ENCODE measurements at regions not wholly inside any gene's neighbourhood (a gene's known extent, or its start where the extent isn't known, plus 50 kb on each side); places are given as distances from the start of the nearest gene placed in this dataset.
"Not testable (repeated sequence)": the region's sequence is repeated elsewhere in the genome, so short reads cannot be mapped to it uniquely, and the experiment has no call there.

GRCh38 chr4:116244771-116245170 is 840.6 kb downstream of the TRAM1L1 start:
- intact Hi-C loops (cut with DNase I; ENCODE audit: low total_unique reads): no loop called here
- whole genome bisulfite sequencing, 5 donors: 45 to 78% (median 63%) methylated on average over 1 of the region's 1 CpG

GRCh38 chr4:116243431-116243830 is 841.9 kb downstream of the TRAM1L1 start:
- H3K9me3 ChIP-seq: no peaks in the 10 kb centered on the region
- TF ChIP-seq POLR2A (IDR thresholded peaks at IDR 0.05) (no peak), POLR2AphosphoS5 (IDR thresholded peaks at IDR 0.05) (no peak)
- no peak for DNase-seq
- H3K36me3 ChIP-seq: no peaks in the 10 kb centered on the region
- intact Hi-C loops (cut with DNase I; ENCODE audit: low total_unique reads): no loop called here
- no peaks in the 10 kb centered on the region for H3K27me3 ChIP-seq (replicated peaks in 1 of 7)
- H3K4me1 ChIP-seq: no peaks in the 10 kb centered on the region
- no peak overlapping the region for H3K27ac ChIP-seq
- 31 to 64% (median 48%) methylated on average over 2 of the region's 2 CpGs for WGBS, 5 donors
- H3K4me3 ChIP-seq: no peak overlapping the region

More at GRCh38 chr4:116244771-116245170, 840.6 kb downstream of the TRAM1L1 start:
- DNase-seq: no peak
- Histone ChIP-seq H3K27me3 (replicated peaks in 1 of 7) (no peaks in the 10 kb centered on the region), H3K36me3 (no peaks in the 10 kb centered on the region), H3K9me3 (no peaks in the 10 kb centered on the region), H3K27ac (no peak overlapping the region), H3K4me3 (no peak overlapping the region), H3K4me1 (no peaks in the 10 kb centered on the region)
- TF ChIP-seq POLR2A (IDR thresholded peaks at IDR 0.05) (no peak), POLR2AphosphoS5 (IDR thresholded peaks at IDR 0.05) (no peak)

GRCh38 chr4:116233971-116234370 is 851.4 kb downstream of the TRAM1L1 start:
- H3K4me1 ChIP-seq: no peaks in the 10 kb centered on the region
- intact Hi-C loops (cut with DNase I; ENCODE audit: low total_unique reads): no loop called here
- no peak overlapping the region for H3K27ac ChIP-seq
- no peaks in the 10 kb centered on the region for H3K9me3 ChIP-seq
- H3K4me3 ChIP-seq: no peak overlapping the region
- no peak for DNase-seq
- H3K36me3 ChIP-seq: no peaks in the 10 kb centered on the region
- no peaks in the 10 kb centered on the region for H3K27me3 ChIP-seq (replicated peaks in 1 of 7)
- no peak for TF ChIP-seq POLR2AphosphoS5 (IDR thresholded peaks at IDR 0.05)
- no peak for TF ChIP-seq POLR2A (IDR thresholded peaks at IDR 0.05)
- TF ChIP-seq CTCF (IDR thresholded peaks at IDR 0.05 in 8 of 11, conservative IDR thresholded peaks at IDR 0.05 in 3 of 11): no peak

GRCh38 chr4:116231999-116232398 is 853.4 kb downstream of the TRAM1L1 start:
- 83 to 90% (median 83%) methylated on average over 4 of the region's 4 CpGs for WGBS, 5 donors
- not testable (repeated sequence) for H3K9me3 ChIP-seq

GRCh38 chr4:116229420-116229819 is 856.0 kb downstream of the TRAM1L1 start:
- WGBS, 5 donors: 62 to 80% (median 72%) methylated on average over 3 of the region's 3 CpGs
- H3K36me3 ChIP-seq: no peaks in the 10 kb centered on the region
- no peak for DNase-seq

More at GRCh38 chr4:116231999-116232398, 853.4 kb downstream of the TRAM1L1 start:
- DNase-seq; H3K36me3 ChIP-seq; H3K27ac ChIP-seq; H3K4me1 ChIP-seq; H3K4me3 ChIP-seq; H3K27me3 ChIP-seq (replicated peaks in 1 of 7); intact Hi-C loops (cut with DNase I; ENCODE audit: low total_unique reads): not testable (repeated sequence)

GRCh38 chr4:116223040-116223732 is 862.2 kb downstream of the TRAM1L1 start:
- no peak for DNase-seq
- H3K36me3 ChIP-seq: no peaks in the 10 kb centered on the region
- intact Hi-C loops (cut with DNase I; ENCODE audit: low total_unique reads): no loop called here
- H3K4me1 ChIP-seq: no peaks in the 10 kb centered on the region
- no peak for TF ChIP-seq POLR2A (IDR thresholded peaks at IDR 0.05)
- no peak for TF ChIP-seq POLR2AphosphoS5 (IDR thresholded peaks at IDR 0.05)
- no peak overlapping the region for H3K27ac ChIP-seq
- H3K27me3 ChIP-seq (replicated peaks in 1 of 7): no peaks in the 10 kb centered on the region
- WGBS, 5 donors: 78 to 86% (median 83%) methylated on average over 8 of the region's 8 CpGs
- no peaks in the 10 kb centered on the region for H3K9me3 ChIP-seq
- H3K4me3 ChIP-seq: no peak overlapping the region

More at GRCh38 chr4:116229420-116229819, 856.0 kb downstream of the TRAM1L1 start:
- Histone ChIP-seq H3K4me1 (no peaks in the 10 kb centered on the region), H3K27ac (no peak overlapping the region), H3K9me3 (no peaks in the 10 kb centered on the region), H3K27me3 (replicated peaks in 1 of 7) (no peaks in the 10 kb centered on the region), H3K4me3 (no peak overlapping the region)
- no peak for TF ChIP-seq POLR2AphosphoS5 (IDR thresholded peaks at IDR 0.05)
- intact Hi-C loops (cut with DNase I; ENCODE audit: low total_unique reads): no loop called here
